Neural cell (in vitro differentiated cells): ENCODE measurements at regions not wholly inside any gene's neighbourhood (a gene's known extent, or its start where the extent isn't known, plus 50 kb on each side); places are given as distances from the start of the nearest gene placed in this dataset.
"Not testable (repeated sequence)": the region's sequence is repeated elsewhere in the genome, so short reads cannot be mapped to it uniquely, and the experiment has no call there.

ENCODE experiments used
- H2AFZ ChIP-seq: fragments of 200-600, 300-800 bp; sonication (generic), shearing (Covaris generic); 2 replicates; pipeline ENCODE4 v1.6.0; 2014; ENCODE audit warnings: low read depth, mild to moderate bottlenecking, antibody characterized with exemption, low read length, moderate library complexity
- H3F3A ChIP-seq: fragments of 200-600 bp; shearing (Covaris generic); 2 replicates; pipeline ENCODE4 v1.6.1; 2016; ENCODE audit warnings: mild to moderate bottlenecking, moderate library complexity, mixed read lengths, antibody characterized with exemption, low read length; ENCODE audit not compliant: insufficient read depth, poor library complexity, severe bottlenecking
- H3K27ac ChIP-seq: fragments of 200-600, 300-800 bp; sonication (generic), shearing (Covaris generic); 2 replicates; pipeline ENCODE4 v1.5.1; 2014; ENCODE audit warnings: mild to moderate bottlenecking, low read length, moderate library complexity
- H3K27me3 ChIP-seq: fragments of 300-800, 200-600 bp; sonication (generic), shearing (Covaris generic); 2 replicates; pipeline ENCODE4 v1.6.0; 2014; ENCODE audit warnings: mild to moderate bottlenecking, low read depth, low read length, moderate library complexity; ENCODE audit not compliant: insufficient read depth
- H3K36me3 ChIP-seq: fragments of 300-800, 200-600 bp; sonication (generic), shearing (Covaris generic); 2 replicates; pipeline ENCODE4 v1.5.1; 2014; ENCODE audit warnings: mild to moderate bottlenecking, antibody characterized with exemption, low read length, moderate library complexity; ENCODE audit not compliant: insufficient read depth
- H3K4me2 ChIP-seq: fragments of 300-800, 200-600 bp; sonication (generic), shearing (Covaris generic); 2 replicates; pipeline ENCODE4 v1.6.0; 2014; ENCODE audit warnings: mild to moderate bottlenecking, low read length
- H3K4me3 ChIP-seq: fragments of 300-800, 200-600 bp; sonication (generic), shearing (Covaris generic); 2 replicates; pipeline ENCODE4 v1.5.1; 2014; ENCODE audit warnings: mild to moderate bottlenecking, low read length, moderate library complexity
- H3K79me2 ChIP-seq: fragments of 200-600 bp; shearing (Covaris generic); replicated peaks from 2 replicates; pipeline ENCODE4 v1.6.0; 2014; ENCODE audit warnings: mild to moderate bottlenecking, low read length, moderate library complexity; ENCODE audit not compliant: insufficient read depth
- H3K9ac ChIP-seq: fragments of 300-800, 200-600 bp; sonication (generic), shearing (Covaris generic); 2 replicates; pipeline ENCODE4 v1.6.1; 2016; ENCODE audit warnings: mild to moderate bottlenecking, low read length, mixed read lengths
- H3K9me2 ChIP-seq: fragments of 200-600 bp; shearing (Covaris generic); 2 replicates; pipeline ENCODE4 v1.6.1; 2016; ENCODE audit warnings: mild to moderate bottlenecking, low read length, mixed read lengths; ENCODE audit not compliant: insufficient read depth
- H3K9me3 ChIP-seq: fragments of 200-600, 300-800 bp; sonication (generic), shearing (Covaris generic); 2 replicates; pipeline ENCODE4 v1.6.1; 2016; ENCODE audit warnings: mild to moderate bottlenecking, mixed run types, low read length, moderate library complexity, mixed read lengths
- H4K20me1 ChIP-seq: fragments of 200-600 bp; shearing (Covaris generic); 2 replicates; pipeline ENCODE4 v1.6.1; 2016; ENCODE audit warnings: mild to moderate bottlenecking, mixed run types; ENCODE audit not compliant: insufficient read depth
- EP300 ChIP-seq: fragments of 450-650 bp; conservative IDR thresholded peaks from 2 replicates; pipeline ENCODE4 v1.6.1; 2014; ENCODE audit warnings: antibody characterized with exemption, mild to moderate bottlenecking, moderate library complexity; ENCODE audit not compliant: poor library complexity, severe bottlenecking
- EZH2 ChIP-seq: fragments of 200-600, 300-800 bp; shearing (Covaris generic), sonication (generic); IDR thresholded peaks from 2 replicates; pipeline ENCODE4 v1.6.1; 2014; ENCODE audit warnings: antibody characterized with exemption, low read length, borderline replicate concordance, mild to moderate bottlenecking; ENCODE audit not compliant: insufficient read depth, poor library complexity, severe bottlenecking
- MXI1 ChIP-seq: fragments of 450-650 bp; conservative IDR thresholded peaks from 2 replicates; pipeline ENCODE4 v1.6.1; 2014; ENCODE audit warnings: antibody characterized with exemption, mild to moderate bottlenecking; ENCODE audit not compliant: poor library complexity, severe bottlenecking
- POLR2AphosphoS5 ChIP-seq: IDR thresholded peaks from 2 replicates; pipeline ENCODE4 v1.6.1; 2012
- RAD21 ChIP-seq: fragments of 450-650 bp; conservative IDR thresholded peaks from 2 replicates; pipeline ENCODE4 v1.6.1; 2014; ENCODE audit warnings: antibody characterized with exemption, mild to moderate bottlenecking, moderate library complexity
- SMC3 ChIP-seq: fragments of 450-650 bp; conservative IDR thresholded peaks from 2 replicates; pipeline ENCODE4 v1.6.1; 2014; ENCODE audit warnings: antibody characterized with exemption, mild to moderate bottlenecking, moderate library complexity; ENCODE audit not compliant: poor library complexity
- TAF1 ChIP-seq: IDR thresholded peaks from 2 replicates; pipeline ENCODE4 v1.6.1; 2012; ENCODE audit warnings: low read depth
- TF ChIP-seq, protein P1 (sequence below): IDR thresholded peaks from 2 replicates; pipeline ENCODE4 v1.6.1; 2012; ENCODE audit warnings: borderline replicate concordance
- TF ChIP-seq, protein P2 (sequence below): fragments of 450-650 bp; IDR thresholded peaks from 2 replicates; pipeline ENCODE4 v1.5.1; 2014; ENCODE audit warnings: antibody characterized with exemption, mild to moderate bottlenecking, moderate library complexity; ENCODE audit not compliant: poor library complexity, severe bottlenecking

DNA sequence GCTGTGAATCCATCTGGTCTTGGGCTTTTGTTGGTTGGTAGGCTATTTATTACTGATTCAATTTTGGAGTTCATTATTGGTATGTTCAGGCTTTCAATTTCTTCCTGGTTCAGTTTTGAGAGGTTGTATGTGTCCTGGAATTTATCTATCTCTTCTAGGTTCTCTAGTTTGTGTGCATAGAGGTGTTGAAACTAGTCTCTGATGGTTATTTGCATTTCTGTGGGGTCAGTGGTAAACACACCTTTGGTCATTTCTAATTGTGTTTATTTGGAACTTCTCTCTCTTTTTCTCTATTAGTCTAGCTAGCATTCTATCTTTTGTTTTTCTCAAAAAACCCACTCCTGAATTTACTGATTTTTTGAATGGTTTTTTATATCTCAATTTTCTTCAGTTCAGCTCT, 70.1 kb upstream of the IRAK1BP1 start:
- H2AFZ ChIP-seq, result no peak overlapping the region
- no peak overlapping the region for H3K4me3 ChIP-seq
- no peaks in the 10 kb centered on the region for H3K27me3 ChIP-seq
- no peaks in the 10 kb centered on the region for H4K20me1 ChIP-seq
- H3K36me3 ChIP-seq, result no peaks in the 10 kb centered on the region
- no peaks in the 10 kb centered on the region for H3K9me3 ChIP-seq
- H3K9ac ChIP-seq, result no peak overlapping the region
- TF ChIP-seq SMC3 (no peak), EP300 (no peak), TAF1 (no peak), RAD21 (no peak), POLR2AphosphoS5 (no peak), MXI1 (no peak), EZH2 (no peak)
- TF ChIP-seq, protein P1, sequence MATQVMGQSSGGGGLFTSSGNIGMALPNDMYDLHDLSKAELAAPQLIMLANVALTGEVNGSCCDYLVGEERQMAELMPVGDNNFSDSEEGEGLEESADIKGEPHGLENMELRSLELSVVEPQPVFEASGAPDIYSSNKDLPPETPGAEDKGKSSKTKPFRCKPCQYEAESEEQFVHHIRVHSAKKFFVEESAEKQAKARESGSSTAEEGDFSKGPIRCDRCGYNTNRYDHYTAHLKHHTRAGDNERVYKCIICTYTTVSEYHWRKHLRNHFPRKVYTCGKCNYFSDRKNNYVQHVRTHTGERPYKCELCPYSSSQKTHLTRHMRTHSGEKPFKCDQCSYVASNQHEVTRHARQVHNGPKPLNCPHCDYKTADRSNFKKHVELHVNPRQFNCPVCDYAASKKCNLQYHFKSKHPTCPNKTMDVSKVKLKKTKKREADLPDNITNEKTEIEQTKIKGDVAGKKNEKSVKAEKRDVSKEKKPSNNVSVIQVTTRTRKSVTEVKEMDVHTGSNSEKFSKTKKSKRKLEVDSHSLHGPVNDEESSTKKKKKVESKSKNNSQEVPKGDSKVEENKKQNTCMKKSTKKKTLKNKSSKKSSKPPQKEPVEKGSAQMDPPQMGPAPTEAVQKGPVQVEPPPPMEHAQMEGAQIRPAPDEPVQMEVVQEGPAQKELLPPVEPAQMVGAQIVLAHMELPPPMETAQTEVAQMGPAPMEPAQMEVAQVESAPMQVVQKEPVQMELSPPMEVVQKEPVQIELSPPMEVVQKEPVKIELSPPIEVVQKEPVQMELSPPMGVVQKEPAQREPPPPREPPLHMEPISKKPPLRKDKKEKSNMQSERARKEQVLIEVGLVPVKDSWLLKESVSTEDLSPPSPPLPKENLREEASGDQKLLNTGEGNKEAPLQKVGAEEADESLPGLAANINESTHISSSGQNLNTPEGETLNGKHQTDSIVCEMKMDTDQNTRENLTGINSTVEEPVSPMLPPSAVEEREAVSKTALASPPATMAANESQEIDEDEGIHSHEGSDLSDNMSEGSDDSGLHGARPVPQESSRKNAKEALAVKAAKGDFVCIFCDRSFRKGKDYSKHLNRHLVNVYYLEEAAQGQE, result no peak
- TF ChIP-seq, protein P2, sequence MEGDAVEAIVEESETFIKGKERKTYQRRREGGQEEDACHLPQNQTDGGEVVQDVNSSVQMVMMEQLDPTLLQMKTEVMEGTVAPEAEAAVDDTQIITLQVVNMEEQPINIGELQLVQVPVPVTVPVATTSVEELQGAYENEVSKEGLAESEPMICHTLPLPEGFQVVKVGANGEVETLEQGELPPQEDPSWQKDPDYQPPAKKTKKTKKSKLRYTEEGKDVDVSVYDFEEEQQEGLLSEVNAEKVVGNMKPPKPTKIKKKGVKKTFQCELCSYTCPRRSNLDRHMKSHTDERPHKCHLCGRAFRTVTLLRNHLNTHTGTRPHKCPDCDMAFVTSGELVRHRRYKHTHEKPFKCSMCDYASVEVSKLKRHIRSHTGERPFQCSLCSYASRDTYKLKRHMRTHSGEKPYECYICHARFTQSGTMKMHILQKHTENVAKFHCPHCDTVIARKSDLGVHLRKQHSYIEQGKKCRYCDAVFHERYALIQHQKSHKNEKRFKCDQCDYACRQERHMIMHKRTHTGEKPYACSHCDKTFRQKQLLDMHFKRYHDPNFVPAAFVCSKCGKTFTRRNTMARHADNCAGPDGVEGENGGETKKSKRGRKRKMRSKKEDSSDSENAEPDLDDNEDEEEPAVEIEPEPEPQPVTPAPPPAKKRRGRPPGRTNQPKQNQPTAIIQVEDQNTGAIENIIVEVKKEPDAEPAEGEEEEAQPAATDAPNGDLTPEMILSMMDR, result no peak
- no peaks in the 10 kb centered on the region for H3K79me2 ChIP-seq
- no peak overlapping the region for H3K4me2 ChIP-seq
- no peak overlapping the region for H3K27ac ChIP-seq
- H3F3A ChIP-seq, result no peaks in the 10 kb centered on the region
- H3K9me2 ChIP-seq, result no peaks in the 10 kb centered on the region

DNA sequence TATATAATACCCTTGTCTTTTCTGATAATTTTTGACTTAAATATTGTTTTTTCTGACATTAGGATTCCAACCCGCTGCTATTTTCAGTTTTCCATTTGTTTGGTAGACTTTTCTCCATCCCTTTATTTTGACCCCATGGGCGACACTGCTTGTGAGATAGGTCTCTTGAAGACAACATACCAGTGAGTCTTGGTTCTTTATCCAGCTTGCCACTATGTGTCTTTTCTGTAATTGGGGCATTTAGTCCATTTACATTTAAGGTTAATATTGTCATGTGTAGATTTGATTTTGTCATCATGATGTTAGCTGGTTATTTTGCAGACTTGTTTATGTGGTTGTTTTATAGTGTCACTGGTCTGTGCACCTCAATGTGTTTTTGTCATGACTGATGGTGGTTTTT, 67.7 kb upstream of the IRAK1BP1 start:
- H4K20me1 ChIP-seq, result no peaks in the 10 kb centered on the region
- H3K36me3 ChIP-seq, result no peaks in the 10 kb centered on the region
- TF ChIP-seq MXI1 (no peak), POLR2AphosphoS5 (no peak), SMC3 (no peak), RAD21 (no peak), EP300 (no peak), EZH2 (no peak), TAF1 (no peak)
- TF ChIP-seq, protein P1, result no peak
- TF ChIP-seq, protein P2, result no peak
- no peaks in the 10 kb centered on the region for H3K27me3 ChIP-seq
- H3K9ac ChIP-seq, result no peak overlapping the region
- no peak overlapping the region for H3K4me3 ChIP-seq
- no peak overlapping the region for H3K4me2 ChIP-seq
- H3K79me2 ChIP-seq, result no peaks in the 10 kb centered on the region
- H2AFZ ChIP-seq, result no peak overlapping the region
- no peaks in the 10 kb centered on the region for H3K9me3 ChIP-seq
- no peaks in the 10 kb centered on the region for H3F3A ChIP-seq
- no peaks in the 10 kb centered on the region for H3K9me2 ChIP-seq
- no peak overlapping the region for H3K27ac ChIP-seq

DNA sequence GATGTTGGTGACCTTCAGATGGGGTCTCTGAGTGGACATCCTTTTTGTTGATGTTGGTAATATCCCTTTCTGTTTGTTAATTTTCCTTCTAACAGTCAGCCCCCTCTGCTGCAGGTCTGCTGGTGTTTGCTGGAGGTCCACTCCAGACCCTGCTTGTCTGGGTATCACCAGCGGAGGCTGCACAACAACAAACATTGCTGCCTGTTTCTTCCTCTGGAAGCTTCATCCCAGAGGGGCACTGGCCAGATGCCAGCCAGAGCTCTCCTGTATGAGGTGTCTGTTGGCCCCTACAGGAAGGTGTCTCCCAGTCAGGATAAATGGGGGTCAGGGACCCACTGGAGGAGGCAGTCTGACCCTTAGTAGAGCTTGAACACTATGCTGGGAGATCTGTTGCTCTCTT, 60.6 kb upstream of the IRAK1BP1 start:
- not testable (repeated sequence) for H3K36me3 ChIP-seq, H3F3A ChIP-seq, H4K20me1 ChIP-seq, H2AFZ ChIP-seq, H3K9me3 ChIP-seq, H3K9me2 ChIP-seq, H3K4me3 ChIP-seq, H3K79me2 ChIP-seq, H3K27ac ChIP-seq, H3K9ac ChIP-seq, H3K27me3 ChIP-seq, H3K4me2 ChIP-seq
